HepG2 (cell line): ENCODE measurements at regions not wholly inside any gene's neighbourhood (a gene's known extent, or its start where the extent isn't known, plus 50 kb on each side); places are given as distances from the start of the nearest gene placed in this dataset.

Experiments used
- ATAC-seq: fragments of 200-7000 bp; cut with Tn5 transposase; 3 replicates; pipeline ENCODE4 v1.9.1; 2020; ENCODE audit warnings: mild to moderate bottlenecking, moderate library complexity
- BruUV-seq: library from RNA; stranded (reverse); fragments of 400-500 nt; replicated peaks from 2 replicates; lab custom pipeline; 2021; lab: Mats Ljungman, UMichigan
- CTCF ChIA-PET: fragments of 300-600 bp; formaldehyde crosslinking; extraction: SDS; loops from one replicate; lab custom pipeline; 2021; ENCODE audit warnings: low total read pairs, inconsistent platforms, low intra/inter-chr PET ratio; lab: Yijun Ruan, JAX
- POLR2A ChIA-PET: fragments of 350-600 bp; sonication (Branson Sonifier 250); formaldehyde crosslinking; loops from one replicate; lab custom pipeline; 2020; ENCODE audit warnings: antibody characterized with exemption, inconsistent platforms; lab: Yijun Ruan, JAX
- DNase-seq: peaks from one replicate; pipeline ENCODE4 v3.0.0-alpha.2; 2015; ENCODE audit warnings: low spot score
- FAIRE-seq: peaks from 3 replicates; lab custom pipeline; 2011; peaks lifted over from hg19 to GRCh38; lab: Jason Lieb, UNC
- H2AFZ ChIP-seq: one replicate; pipeline ENCODE4 v1.6.1; 2011; ENCODE audit warnings: low read length, inconsistent platforms
- H3K27ac ChIP-seq: fragments of 300-600 bp; 3 replicates; pipeline ENCODE4 v1.8.0; 2011; ENCODE audit warnings: mixed run types, mild to moderate bottlenecking, mixed read lengths, low read length, inconsistent platforms; ENCODE audit not compliant: insufficient read depth; ENCODE audit errors: extremely low read length
- H3K27me3 ChIP-seq, 2 experiments: fragments of 200-600 bp in 1 of 2; 2 replicates in 1 of 2; 3 replicates in 1 of 2; pipeline versions ENCODE4 v1.6.0 to v1.8.0; 2011; ENCODE audit warnings: low read length in 2 of 2, mild to moderate bottlenecking in 2 of 2, moderate library complexity in 2 of 2, inconsistent platforms in 1 of 2; ENCODE audit not compliant: insufficient read depth in 2 of 2, control insufficient read depth in 1 of 2
- H3K36me3 ChIP-seq, 2 experiments: fragments of 200-600 bp in 1 of 2; replicated peaks in 1 of 2; 2 replicates in 1 of 2; 3 replicates in 1 of 2; pipeline versions ENCODE4 v1.5.1 to v1.8.0; 2011; ENCODE audit warnings: low read length in 2 of 2, inconsistent platforms in 1 of 2; ENCODE audit not compliant: insufficient read depth in 2 of 2, control insufficient read depth in 1 of 2
- H3K4me1 ChIP-seq: 2 replicates; pipeline ENCODE4 v1.5.1; 2012; ENCODE audit warnings: low read length, inconsistent platforms; ENCODE audit not compliant: insufficient read depth
- H3K4me2 ChIP-seq: 2 replicates; pipeline ENCODE4 v1.6.0; 2011; ENCODE audit warnings: low read depth, low read length, inconsistent platforms
- H3K4me3 ChIP-seq, 3 experiments: fragments of 200-600 bp in 1 of 3; sonication (generic), shearing (Covaris generic) in 1 of 3; replicated peaks in 1 of 3; 2 replicates each; pipeline ENCODE4 v1.5.1; 2011 to 2016; ENCODE audit warnings: low read length in 3 of 3, inconsistent platforms in 2 of 3, low read depth in 2 of 3, mild to moderate bottlenecking in 2 of 3, control low read depth in 1 of 3, mixed read lengths in 1 of 3; ENCODE audit not compliant: insufficient read depth in 1 of 3
- H3K79me2 ChIP-seq: one replicate; pipeline ENCODE4 v1.6.1; 2011; ENCODE audit warnings: low read length, inconsistent platforms; ENCODE audit not compliant: insufficient read depth
- H3K9ac ChIP-seq: 2 replicates; pipeline ENCODE4 v1.6.0; 2011; ENCODE audit warnings: mild to moderate bottlenecking, low read depth, low read length, inconsistent platforms; ENCODE audit not compliant: insufficient read depth
- H3K9me3 ChIP-seq: 2 replicates; pipeline ENCODE4 v1.5.1; 2012; ENCODE audit warnings: mild to moderate bottlenecking, low read length
- H4K20me1 ChIP-seq: 2 replicates; pipeline ENCODE4 v1.6.0; 2011; ENCODE audit warnings: inconsistent platforms, mild to moderate bottlenecking, low read length, moderate library complexity; ENCODE audit not compliant: insufficient read depth
- FOXK1 ChIP-seq: sonication (generic); formaldehyde crosslinking; IDR thresholded peaks from 2 replicates; pipeline ENCODE4 v1.4.0; 2020; ENCODE audit warnings: low read depth, missing genetic modification reagents, borderline replicate concordance
- ZNF343 ChIP-seq: sonication (generic); formaldehyde crosslinking; IDR thresholded peaks from 2 replicates; pipeline ENCODE4 v1.4.0; 2020; ENCODE audit warnings: mild to moderate bottlenecking, missing genetic modification reagents
- ZNF382 ChIP-seq: sonication (generic); formaldehyde crosslinking; IDR thresholded peaks from 2 replicates; pipeline ENCODE4 v1.5.0; 2020; ENCODE audit warnings: missing genetic modification reagents, mild to moderate bottlenecking, borderline replicate concordance
- ZNF629 ChIP-seq: sonication (generic); formaldehyde crosslinking; conservative IDR thresholded peaks from 2 replicates; pipeline ENCODE4 v1.5.0; 2020; ENCODE audit warnings: missing genetic modification reagents
- ZNF777 ChIP-seq: sonication (generic); formaldehyde crosslinking; IDR thresholded peaks from 2 replicates; pipeline ENCODE4 v1.4.0; 2020; ENCODE audit warnings: missing genetic modification reagents
- ZSCAN21 ChIP-seq: sonication (generic); formaldehyde crosslinking; IDR thresholded peaks from 2 replicates; pipeline ENCODE4 v1.8.0; 2022; ENCODE audit warnings: mild to moderate bottlenecking, missing genetic modification reagents, moderate library complexity, borderline replicate concordance
- WGBS: methylation state at CpG from one replicate; pipeline ENCODE4 v1.1.6; 2017; ENCODE audit warnings: low lambda C conversion rate; 5-methylcytosine and 5-hydroxymethylcytosine counted together
- in situ Hi-C: cut with HindIII; loops from 2 replicates; pipeline ENCODE4 v1.10.0; 2017; ENCODE audit warnings: low pct_unique_long_range_greater_than_20kb; ENCODE audit not compliant: extremely low pct_ligation_motif_present
- intact Hi-C: fragments of 100-400 bp; cut with micrococcal nuclease; formaldehyde crosslinking; loops from one replicate; pipeline ENCODE4 v1.10.0; 2022; ENCODE audit not compliant: unreplicated experiment
- TF ChIP-seq, protein P1 (sequence below): sonication (generic); formaldehyde crosslinking; IDR thresholded peaks from 2 replicates; pipeline ENCODE4 v1.4.0; 2020; ENCODE audit warnings: mild to moderate bottlenecking, missing genetic modification reagents
- TF ChIP-seq, protein P2 (sequence below): sonication (generic); formaldehyde crosslinking; IDR thresholded peaks from 2 replicates; pipeline ENCODE4 v1.4.0; 2020; ENCODE audit warnings: missing genetic modification reagents
- TF ChIP-seq, protein P3 (sequence below): sonication (generic); formaldehyde crosslinking; IDR thresholded peaks from 2 replicates; pipeline ENCODE4 v1.9.0; 2021; ENCODE audit warnings: missing genetic modification reagents, mild to moderate bottlenecking, borderline replicate concordance

DNA sequence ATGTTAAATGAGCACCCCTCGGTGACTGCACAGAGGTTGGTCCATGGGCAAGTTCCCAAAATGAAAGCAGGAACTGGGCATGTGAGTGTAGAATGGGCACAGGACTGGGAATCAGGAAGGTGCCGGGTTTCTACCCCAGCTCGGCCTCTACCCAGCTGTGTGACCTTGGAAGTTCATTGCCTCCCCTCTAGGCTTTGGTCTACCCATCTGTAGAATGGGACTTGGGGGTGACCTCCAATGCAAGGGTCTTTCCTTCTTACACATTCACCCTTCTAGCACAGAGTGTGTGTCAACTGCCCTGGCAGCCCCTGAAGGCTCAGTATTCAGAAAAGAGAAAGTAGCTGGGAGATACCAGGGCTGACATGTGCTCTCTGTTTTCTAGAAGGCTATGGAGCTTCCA lies 72.3 kb upstream of the PIAS1 start:
- CTCF ChIA-PET, result no interaction called here
- FAIRE-seq, result no peak
- intact Hi-C loops, result no loop called here
- no TSS peak for BruUV-seq
- H3K27ac ChIP-seq, result no peak overlapping the region
- no peak for TF ChIP-seq ZNF777
- peak; percentile 75 for TF ChIP-seq ZNF629
- TF ChIP-seq, all 625 proteins: peak for 1
- no peaks in the 10 kb centered on the region for H3K9me3 ChIP-seq
- no peaks in the 10 kb centered on the region for H3K36me3 ChIP-seq
- in situ Hi-C loops, result no loop called here
- H3K4me1 ChIP-seq, result no peaks in the 10 kb centered on the region
- no peak overlapping the region for H3K4me2 ChIP-seq
- ATAC-seq, result no peak
- no peaks in the 10 kb centered on the region for H3K79me2 ChIP-seq
- H3K4me3 ChIP-seq, result no peak overlapping the region
- no peak overlapping the region for H3K9ac ChIP-seq
- no peak overlapping the region for H2AFZ ChIP-seq
- POLR2A ChIA-PET, result no interaction called here
- no peaks in the 10 kb centered on the region for H3K27me3 ChIP-seq
- H4K20me1 ChIP-seq, result no peaks in the 10 kb centered on the region
- DNase-seq, result no peak
- 38% methylated on average over 1 of the region's 3 CpGs for WGBS

DNA sequence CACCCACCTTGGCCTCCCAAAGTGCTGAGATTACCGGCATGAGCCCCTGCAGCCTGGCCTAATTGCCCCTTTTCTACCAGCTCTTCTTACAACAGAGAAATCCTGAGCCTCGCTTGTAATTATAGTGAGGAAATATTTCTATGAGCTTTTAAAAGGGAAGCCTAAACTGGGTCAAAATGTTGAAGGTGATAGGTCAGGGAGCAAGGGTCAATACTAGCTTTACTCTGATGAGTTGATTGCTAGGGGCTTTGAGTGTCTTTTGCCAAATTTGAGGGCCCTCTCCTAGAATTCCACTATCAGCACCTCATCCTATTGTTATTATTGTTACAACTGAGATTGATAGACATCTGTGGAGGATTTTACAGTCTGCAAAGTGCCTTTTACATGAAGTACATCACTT lies 62.4 kb upstream of the PIAS1 start:
- intact Hi-C loops, result no loop called here
- Histone ChIP-seq H3K36me3 (no peaks in the 10 kb centered on the region), H3K4me1 (peaks cover 22% of the 10 kb centered on the region), H3K27me3 (peaks cover 0 to 3% of the 10 kb centered on the region in 2 experiments; a peak in 1 of 5 replicates), H3K79me2 (no peaks in the 10 kb centered on the region), H3K9me3 (no peaks in the 10 kb centered on the region), H3K4me2 (no peak overlapping the region), H4K20me1 (no peaks in the 10 kb centered on the region), H3K9ac (no peak overlapping the region), H2AFZ (no peak overlapping the region), H3K4me3 (no peak overlapping the region), H3K27ac (no peak overlapping the region)
- ATAC-seq (no peak), DNase-seq (no peak), FAIRE-seq (no peak)
- in situ Hi-C loops, result no loop called here
- POLR2A ChIA-PET, result no interaction called here
- CTCF ChIA-PET, result no interaction called here
- 20% methylated on average over 2 of the region's 2 CpGs for WGBS
- BruUV-seq, result no TSS peak
- TF ChIP-seq ZNF343 (CRISPR knock-in tag) (no peak), FOXK1 (CRISPR knock-in tag) (no peak), ZNF382 (CRISPR knock-in tag) (no peak), ZSCAN21 (CRISPR knock-in tag) (no peak)
- TF ChIP-seq, protein P1, sequence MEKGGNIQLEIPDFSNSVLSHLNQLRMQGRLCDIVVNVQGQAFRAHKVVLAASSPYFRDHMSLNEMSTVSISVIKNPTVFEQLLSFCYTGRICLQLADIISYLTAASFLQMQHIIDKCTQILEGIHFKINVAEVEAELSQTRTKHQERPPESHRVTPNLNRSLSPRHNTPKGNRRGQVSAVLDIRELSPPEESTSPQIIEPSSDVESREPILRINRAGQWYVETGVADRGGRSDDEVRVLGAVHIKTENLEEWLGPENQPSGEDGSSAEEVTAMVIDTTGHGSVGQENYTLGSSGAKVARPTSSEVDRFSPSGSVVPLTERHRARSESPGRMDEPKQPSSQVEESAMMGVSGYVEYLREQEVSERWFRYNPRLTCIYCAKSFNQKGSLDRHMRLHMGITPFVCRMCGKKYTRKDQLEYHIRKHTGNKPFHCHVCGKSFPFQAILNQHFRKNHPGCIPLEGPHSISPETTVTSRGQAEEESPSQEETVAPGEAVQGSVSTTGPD (CRISPR knock-in tag), result no peak
- TF ChIP-seq, protein P2, sequence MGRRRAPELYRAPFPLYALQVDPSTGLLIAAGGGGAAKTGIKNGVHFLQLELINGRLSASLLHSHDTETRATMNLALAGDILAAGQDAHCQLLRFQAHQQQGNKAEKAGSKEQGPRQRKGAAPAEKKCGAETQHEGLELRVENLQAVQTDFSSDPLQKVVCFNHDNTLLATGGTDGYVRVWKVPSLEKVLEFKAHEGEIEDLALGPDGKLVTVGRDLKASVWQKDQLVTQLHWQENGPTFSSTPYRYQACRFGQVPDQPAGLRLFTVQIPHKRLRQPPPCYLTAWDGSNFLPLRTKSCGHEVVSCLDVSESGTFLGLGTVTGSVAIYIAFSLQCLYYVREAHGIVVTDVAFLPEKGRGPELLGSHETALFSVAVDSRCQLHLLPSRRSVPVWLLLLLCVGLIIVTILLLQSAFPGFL (CRISPR knock-in tag), result no peak
- TF ChIP-seq, protein P3, sequence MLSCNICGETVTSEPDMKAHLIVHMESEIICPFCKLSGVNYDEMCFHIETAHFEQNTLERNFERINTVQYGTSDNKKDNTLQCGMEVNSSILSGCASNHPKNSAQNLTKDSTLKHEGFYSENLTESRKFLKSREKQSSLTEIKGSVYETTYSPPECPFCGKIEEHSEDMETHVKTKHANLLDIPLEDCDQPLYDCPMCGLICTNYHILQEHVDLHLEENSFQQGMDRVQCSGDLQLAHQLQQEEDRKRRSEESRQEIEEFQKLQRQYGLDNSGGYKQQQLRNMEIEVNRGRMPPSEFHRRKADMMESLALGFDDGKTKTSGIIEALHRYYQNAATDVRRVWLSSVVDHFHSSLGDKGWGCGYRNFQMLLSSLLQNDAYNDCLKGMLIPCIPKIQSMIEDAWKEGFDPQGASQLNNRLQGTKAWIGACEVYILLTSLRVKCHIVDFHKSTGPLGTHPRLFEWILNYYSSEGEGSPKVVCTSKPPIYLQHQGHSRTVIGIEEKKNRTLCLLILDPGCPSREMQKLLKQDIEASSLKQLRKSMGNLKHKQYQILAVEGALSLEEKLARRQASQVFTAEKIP (CRISPR knock-in tag), result no peak
